ENCODE measurements at regions not wholly inside any gene's neighbourhood (a gene's known extent, or its start where the extent isn't known, plus 50 kb on each side); places are given as distances from the start of the nearest gene placed in this dataset.

DNA sequence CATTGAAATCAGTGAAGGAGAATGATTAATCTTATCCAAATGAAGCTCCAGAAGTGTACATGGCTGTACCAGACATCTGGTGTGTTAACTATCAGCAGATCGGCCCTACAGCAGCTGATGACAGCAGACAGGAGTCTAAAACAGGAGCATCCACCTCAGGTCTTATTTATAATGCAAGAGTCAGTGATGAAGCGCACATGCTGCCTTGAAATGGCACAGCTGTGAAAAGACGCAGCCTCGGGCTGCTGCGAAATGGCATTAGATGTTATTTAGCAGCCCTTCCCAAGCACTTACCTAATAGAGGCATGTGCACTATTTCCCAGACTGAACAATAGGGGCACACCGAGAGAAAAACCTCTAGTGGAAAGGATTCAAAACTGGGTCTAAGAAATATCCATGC is 472.3 kb upstream of the CBLB start:
- in situ Hi-C loops (cut with HindIII; ENCODE audit: low sequenced_read_pairs) = no loop called here
- no peak for DNase-seq (ENCODE audit: low read depth)
- no peak overlapping the region for H3K4me3 ChIP-seq (ENCODE audit: low read depth, low read length)
- TF ChIP-seq, protein P1, sequence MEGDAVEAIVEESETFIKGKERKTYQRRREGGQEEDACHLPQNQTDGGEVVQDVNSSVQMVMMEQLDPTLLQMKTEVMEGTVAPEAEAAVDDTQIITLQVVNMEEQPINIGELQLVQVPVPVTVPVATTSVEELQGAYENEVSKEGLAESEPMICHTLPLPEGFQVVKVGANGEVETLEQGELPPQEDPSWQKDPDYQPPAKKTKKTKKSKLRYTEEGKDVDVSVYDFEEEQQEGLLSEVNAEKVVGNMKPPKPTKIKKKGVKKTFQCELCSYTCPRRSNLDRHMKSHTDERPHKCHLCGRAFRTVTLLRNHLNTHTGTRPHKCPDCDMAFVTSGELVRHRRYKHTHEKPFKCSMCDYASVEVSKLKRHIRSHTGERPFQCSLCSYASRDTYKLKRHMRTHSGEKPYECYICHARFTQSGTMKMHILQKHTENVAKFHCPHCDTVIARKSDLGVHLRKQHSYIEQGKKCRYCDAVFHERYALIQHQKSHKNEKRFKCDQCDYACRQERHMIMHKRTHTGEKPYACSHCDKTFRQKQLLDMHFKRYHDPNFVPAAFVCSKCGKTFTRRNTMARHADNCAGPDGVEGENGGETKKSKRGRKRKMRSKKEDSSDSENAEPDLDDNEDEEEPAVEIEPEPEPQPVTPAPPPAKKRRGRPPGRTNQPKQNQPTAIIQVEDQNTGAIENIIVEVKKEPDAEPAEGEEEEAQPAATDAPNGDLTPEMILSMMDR (IDR thresholded peaks at IDR 0.05; ENCODE audit: low read depth, low read length, missing control alignments) = no peak

DNA sequence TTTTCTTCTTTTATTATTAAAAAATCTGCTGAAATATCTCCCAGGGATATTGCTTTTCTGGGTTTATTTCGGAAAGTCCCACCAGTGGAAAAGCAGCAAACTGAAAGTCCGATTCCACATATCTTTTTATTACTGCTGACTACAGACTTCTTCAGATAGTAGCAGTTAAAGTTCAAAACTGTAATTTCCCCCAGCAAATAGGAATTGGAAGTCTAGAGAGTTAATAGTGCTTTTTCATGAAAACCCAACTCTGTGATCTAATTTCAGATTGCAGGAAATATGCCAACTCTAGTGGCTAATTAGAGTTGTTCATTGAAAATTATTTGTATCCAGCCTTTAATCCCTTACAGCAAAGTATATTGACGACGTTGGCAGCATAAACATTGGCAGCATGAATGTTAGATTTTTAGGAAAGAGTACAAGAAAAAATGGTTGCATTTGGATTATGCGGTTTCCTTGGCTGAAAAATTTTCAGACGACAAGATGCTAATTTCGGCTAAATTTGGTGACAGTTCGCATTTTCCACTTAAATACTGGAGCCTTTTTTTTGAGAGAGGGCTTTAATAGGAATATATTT is 472.9 kb upstream of the CBLB start:
- no peak for DNase-seq (ENCODE audit: low read depth)
- H3K4me3 ChIP-seq (ENCODE audit: low read depth, low read length) = no peak overlapping the region
- TF ChIP-seq, protein P1 (IDR thresholded peaks at IDR 0.05; ENCODE audit: low read depth, low read length, missing control alignments) = no peak
- in situ Hi-C loops (cut with HindIII; ENCODE audit: low sequenced_read_pairs) = no loop called here

DNA sequence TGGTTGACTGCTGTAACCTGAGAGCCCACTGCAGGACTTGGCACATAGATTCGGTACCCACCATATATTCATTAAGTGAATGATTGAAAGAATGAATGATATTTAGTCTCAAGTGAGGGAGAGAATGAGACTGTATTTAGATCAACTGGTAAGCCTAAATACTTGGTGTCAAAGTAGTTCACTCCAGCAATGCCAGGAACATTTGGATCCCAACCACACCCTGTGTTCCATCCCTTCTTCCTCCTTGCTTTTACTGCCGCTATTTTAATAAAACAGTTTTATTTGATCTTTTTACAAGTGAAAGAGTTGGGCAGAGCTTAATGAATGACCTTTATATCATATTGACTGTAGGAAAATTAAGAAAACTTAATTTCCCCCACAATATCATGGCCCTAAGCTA is 473.6 kb upstream of the CBLB start:
- no peak overlapping the region for H3K4me3 ChIP-seq (ENCODE audit: low read depth, low read length)
- in situ Hi-C loops (cut with HindIII; ENCODE audit: low sequenced_read_pairs) = no loop called here
- TF ChIP-seq, protein P1 (IDR thresholded peaks at IDR 0.05; ENCODE audit: low read depth, low read length, missing control alignments) = no peak
- no peak for DNase-seq (ENCODE audit: low read depth)

DNA sequence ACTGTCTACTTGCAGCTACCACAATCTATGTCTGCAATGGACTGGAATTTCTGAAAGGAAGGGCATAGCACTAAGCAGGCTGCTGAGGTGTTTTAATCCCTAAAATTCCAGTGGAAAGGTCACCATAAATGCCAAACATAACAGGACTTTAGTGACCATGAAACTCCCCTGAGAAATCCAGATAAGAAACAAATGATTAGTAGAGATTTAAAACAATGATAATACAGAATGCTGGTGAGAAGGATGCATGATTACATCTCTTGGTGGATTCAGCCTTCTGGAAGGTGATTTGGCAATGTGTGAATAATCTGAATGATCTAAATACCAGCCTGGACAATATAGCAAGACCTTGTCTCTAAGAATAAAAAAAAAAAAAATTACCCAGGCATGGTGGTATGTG is 475.0 kb upstream of the CBLB start:
- TF ChIP-seq, protein P1 (IDR thresholded peaks at IDR 0.05; ENCODE audit: low read depth, low read length, missing control alignments) = no peak
- H3K4me3 ChIP-seq (ENCODE audit: low read depth, low read length) = no peak overlapping the region
- no peak for DNase-seq (ENCODE audit: low read depth)
- in situ Hi-C loops (cut with HindIII; ENCODE audit: low sequenced_read_pairs) = no loop called here

DNA sequence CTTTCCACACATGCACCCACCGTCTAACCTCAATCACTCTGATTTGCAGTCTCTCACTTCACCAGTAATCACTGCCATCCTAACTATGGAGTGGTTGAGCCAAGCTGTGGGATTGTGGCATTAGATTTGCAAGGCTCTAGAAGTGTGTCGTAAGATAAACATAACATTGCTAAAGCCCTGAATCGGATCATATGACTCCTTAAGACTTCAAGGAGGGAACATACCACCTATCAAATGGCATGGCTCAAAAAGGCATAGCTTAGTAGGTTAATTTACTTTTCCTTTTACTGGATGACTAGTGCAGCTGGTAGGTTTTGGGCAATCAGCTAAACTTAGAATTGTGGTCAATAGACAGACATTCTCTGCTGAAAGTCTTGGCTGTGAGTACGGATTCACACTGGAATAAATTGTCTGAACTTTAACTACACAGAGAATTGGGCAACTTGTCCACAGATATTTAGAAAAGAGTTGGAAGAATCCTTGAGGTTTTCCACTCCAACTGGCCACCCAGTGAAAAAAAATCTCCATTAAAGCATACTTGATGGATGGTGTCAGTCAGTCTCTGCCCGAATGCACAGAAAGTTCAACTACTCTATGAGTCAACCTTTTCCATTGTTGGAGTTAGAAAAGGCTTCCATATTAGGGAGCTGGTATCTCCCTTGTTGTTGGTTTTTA is 476.7 kb upstream of the CBLB start:
- no peak overlapping the region for H3K4me3 ChIP-seq (ENCODE audit: low read depth, low read length)
- peak; percentile 91 for DNase-seq (ENCODE audit: low read depth)
- TF ChIP-seq, protein P1 (IDR thresholded peaks at IDR 0.05; ENCODE audit: low read depth, low read length, missing control alignments) = no peak
- in situ Hi-C loops (cut with HindIII; ENCODE audit: low sequenced_read_pairs) = no loop called here

DNA sequence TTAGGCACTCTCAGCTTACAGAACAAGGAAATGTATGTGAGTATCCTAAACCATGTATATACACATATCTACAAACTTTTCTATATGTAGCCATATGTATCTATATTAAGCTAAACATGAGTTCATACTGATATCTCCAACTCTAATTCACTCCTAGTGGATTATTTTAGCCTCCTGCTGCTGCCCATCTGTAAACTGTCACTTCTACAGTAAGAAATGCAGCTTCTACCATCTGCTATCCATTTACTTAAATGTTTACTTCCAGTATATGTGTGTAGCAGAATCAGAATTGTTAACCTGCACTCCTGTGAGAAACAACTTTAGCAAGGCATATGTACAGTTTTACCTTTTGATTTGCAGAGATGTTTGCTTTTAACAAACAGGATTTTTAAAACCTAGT is 478.5 kb upstream of the CBLB start:
- in situ Hi-C loops (cut with HindIII; ENCODE audit: low sequenced_read_pairs) = no loop called here
- TF ChIP-seq, protein P1 (IDR thresholded peaks at IDR 0.05; ENCODE audit: low read depth, low read length, missing control alignments) = no peak

More for the DNA sequence above, 478.5 kb upstream of the CBLB start:
- H3K4me3 ChIP-seq (ENCODE audit: low read depth, low read length) = no peak overlapping the region
- no peak for DNase-seq (ENCODE audit: low read depth)

Data from astrocyte of the cerebellum (primary cell).